Spleen (tissue), 7 donors: ENCODE measurements at regions not wholly inside any gene's neighbourhood (a gene's known extent, or its start where the extent isn't known, plus 50 kb on each side); places are given as distances from the start of the nearest gene placed in this dataset.

ENCODE experiments used
- POLR2A ChIP-seq, 3 donors: fragments of 450-650 bp; IDR thresholded peaks; one replicate each; pipeline ENCODE4 v1.5.1; 2017; ENCODE audit warnings: antibody characterized with exemption in 3 of 3, mild to moderate bottlenecking in 1 of 3
- POLR2AphosphoS5 ChIP-seq, 3 donors: sonication (generic); formaldehyde crosslinking; IDR thresholded peaks; one replicate each; pipeline ENCODE4 v1.5.1; 2017; ENCODE audit warnings: antibody characterized with exemption in 3 of 3
- TF ChIP-seq, protein P1 (sequence below), 11 experiments: fragments of 200-600 bp in 7 of 11; fragments of 450-650 bp in 4 of 11; sonication (generic) in 4 of 11; IDR thresholded peaks in 8 of 11; conservative IDR thresholded peaks in 3 of 11; 1 replicate in 7 of 11; 2 replicates in 4 of 11; pipeline versions ENCODE4 v1.4.0 to v1.8.0; 2016 to 2021; ENCODE audit warnings: antibody characterized with exemption in 11 of 11, inconsistent platforms in 4 of 11, mild to moderate bottlenecking in 1 of 11
- donor health status: DM: no; HTN: no; CAD: no; lungs with moderate emphysema.
- donor health status: DM: no; HTN: no; CAD: no.
- donor health status: DM: no; HTN: no; CAD: no.

DNA sequence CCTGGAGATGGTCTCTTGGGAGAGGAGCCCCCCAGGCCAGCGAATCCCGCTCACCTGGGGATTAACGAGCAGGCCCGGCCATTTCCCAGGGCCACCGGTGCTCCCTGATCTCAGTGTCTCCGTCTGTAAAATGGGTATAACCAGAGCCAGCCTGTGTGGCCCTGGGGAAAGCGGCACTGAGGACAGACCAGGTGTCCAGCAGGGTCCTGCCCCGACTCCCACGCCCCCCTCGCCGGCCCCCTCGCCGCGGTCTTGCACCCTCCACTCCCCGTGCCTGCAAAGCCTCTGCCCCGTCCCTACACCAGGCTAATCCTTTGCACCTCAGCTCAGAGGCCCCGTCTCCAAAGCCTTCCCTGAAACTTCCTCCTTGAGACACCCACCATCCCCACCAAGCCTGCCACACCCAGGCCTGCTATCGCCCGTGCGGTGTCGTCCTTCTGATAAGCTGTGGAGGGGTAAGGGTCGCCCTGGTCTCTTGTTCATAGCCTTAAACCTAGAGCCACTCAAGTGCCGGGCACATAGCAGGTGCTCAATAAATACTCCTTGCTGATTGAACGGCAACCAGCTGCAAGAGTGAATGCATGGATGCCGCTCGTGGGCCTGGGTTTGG lies 259.1 kb downstream of the C16orf95 start:
- TF ChIP-seq, protein P1, sequence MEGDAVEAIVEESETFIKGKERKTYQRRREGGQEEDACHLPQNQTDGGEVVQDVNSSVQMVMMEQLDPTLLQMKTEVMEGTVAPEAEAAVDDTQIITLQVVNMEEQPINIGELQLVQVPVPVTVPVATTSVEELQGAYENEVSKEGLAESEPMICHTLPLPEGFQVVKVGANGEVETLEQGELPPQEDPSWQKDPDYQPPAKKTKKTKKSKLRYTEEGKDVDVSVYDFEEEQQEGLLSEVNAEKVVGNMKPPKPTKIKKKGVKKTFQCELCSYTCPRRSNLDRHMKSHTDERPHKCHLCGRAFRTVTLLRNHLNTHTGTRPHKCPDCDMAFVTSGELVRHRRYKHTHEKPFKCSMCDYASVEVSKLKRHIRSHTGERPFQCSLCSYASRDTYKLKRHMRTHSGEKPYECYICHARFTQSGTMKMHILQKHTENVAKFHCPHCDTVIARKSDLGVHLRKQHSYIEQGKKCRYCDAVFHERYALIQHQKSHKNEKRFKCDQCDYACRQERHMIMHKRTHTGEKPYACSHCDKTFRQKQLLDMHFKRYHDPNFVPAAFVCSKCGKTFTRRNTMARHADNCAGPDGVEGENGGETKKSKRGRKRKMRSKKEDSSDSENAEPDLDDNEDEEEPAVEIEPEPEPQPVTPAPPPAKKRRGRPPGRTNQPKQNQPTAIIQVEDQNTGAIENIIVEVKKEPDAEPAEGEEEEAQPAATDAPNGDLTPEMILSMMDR (IDR thresholded peaks at IDR 0.05 in 8 of 11, conservative IDR thresholded peaks at IDR 0.05 in 3 of 11), result no peak
- TF ChIP-seq POLR2AphosphoS5 (IDR thresholded peaks at IDR 0.05) (no peak), POLR2A (IDR thresholded peaks at IDR 0.05) (no peak)
